GM19025 (cell line): ENCODE measurements at regions not wholly inside any gene's neighbourhood (a gene's known extent, or its start where the extent isn't known, plus 50 kb on each side); places are given as distances from the start of the nearest gene placed in this dataset.
"Not testable (repeated sequence)": the region's sequence is repeated elsewhere in the genome, so short reads cannot be mapped to it uniquely, and the experiment has no call there.

ENCODE experiments used
- ATAC-seq: cut with Tn5 transposase; IDR thresholded peaks from one replicate; pipeline ENCODE4 v1.9.1; 2021; ENCODE audit warnings: mild to moderate bottlenecking, low read depth, moderate library complexity; ENCODE audit not compliant: unreplicated experiment

DNA sequence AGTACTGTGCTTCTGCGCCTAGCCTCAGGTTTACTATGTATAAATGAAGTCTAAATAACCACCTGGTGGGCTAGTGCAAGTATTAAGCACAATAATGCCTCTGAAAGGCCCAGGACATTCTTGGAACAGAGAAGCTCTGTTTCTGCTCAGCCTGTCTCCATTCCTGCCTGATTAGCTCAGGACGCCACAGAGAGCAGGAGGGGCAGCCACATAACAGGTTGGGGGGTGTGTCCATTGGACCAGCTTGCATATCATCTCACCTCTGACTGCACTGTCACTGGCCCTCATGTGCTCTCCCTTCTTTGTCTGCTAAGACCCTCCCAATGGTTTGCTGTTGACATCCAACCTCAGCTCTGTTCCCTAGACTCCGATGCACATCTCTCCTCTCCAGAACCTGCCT lies 52.8 kb upstream of the IKZF1 start:
- no peak for ATAC-seq

GRCh38 chr7:50246551-50246950 lies 58.0 kb upstream of the IKZF1 start:
- no peak for ATAC-seq

DNA sequence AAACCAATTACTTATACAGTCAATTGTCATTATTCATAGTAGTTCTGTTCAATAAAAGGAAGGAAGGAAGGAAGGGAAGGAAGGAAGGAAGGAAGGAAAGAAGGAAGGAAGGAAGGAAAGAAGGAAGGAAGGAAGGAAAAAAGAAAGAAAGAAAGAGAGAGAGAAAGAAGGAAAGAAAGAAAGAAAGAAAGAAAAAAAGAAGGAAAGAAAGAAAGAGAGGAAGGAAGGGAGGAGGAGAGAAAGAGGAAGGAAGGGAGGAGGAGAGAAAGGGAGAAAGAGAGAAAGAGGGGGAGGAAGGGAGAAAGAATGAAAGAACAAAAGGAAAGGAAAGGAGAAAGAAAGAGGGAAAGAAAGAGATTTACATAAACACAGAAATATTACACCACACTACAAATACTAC lies 62.4 kb upstream of the IKZF1 start:
- not testable (repeated sequence) for ATAC-seq

DNA sequence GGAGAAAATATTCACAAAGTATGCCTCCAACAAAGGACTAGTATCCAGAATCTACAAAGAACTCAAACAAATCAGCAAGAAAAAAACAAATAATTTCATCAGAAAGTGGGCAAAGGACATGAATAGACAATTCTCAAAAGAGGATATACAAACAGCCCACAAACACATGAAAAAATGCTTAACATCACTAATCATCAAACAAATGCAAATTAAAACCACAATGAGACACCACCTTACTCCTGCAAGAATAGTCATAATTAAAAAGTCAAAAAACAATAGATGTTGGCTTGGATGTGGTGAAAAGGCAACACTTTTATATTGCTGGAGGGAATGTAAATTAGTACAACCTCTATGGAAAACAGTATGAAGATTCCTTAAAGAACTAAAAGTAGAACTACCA lies 63.8 kb upstream of the IKZF1 start:
- ATAC-seq: not testable (repeated sequence)

DNA sequence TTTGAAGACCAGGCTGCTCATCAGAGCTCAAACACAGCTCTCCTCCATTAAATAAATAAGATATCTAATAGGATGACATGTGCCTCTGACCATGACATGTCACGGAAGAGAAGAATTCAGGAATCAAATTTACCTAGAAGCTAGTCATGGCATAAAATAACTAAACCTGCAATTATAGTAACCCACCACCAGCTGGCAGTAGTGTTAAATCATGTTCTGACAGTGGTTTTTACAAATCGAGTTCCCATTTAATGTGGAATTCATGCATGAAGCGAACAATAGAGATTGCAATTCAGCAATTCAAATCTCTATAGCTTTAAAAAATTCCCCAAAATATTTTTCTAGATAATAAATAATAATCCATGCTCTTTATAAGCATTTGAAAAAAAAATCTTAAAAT lies 74.6 kb upstream of the IKZF1 start:
- no peak for ATAC-seq

DNA sequence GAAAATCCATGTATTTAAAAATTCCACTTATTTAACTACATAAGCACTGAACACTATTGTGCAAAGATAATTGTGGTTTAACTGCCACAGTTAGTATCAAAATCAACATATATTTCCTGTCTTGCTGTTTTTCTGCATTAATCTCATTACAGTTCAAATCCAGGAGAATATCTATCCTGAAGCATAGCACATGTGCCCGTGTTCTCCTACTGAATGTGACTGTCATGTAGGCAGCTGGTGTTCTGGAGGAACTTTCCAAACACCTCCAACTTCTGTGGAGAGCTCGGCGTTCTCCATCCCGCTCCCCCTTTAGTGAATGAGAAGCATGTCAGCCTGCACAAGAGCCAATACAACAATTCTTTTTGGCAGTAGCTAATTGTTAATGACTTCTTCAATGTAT lies 76.4 kb upstream of the IKZF1 start:
- no peak for ATAC-seq

- ATAC-seq: no peak
Measured at GRCh38 chr7:50227726-50228125, 76.8 kb upstream of the IKZF1 start.

DNA sequence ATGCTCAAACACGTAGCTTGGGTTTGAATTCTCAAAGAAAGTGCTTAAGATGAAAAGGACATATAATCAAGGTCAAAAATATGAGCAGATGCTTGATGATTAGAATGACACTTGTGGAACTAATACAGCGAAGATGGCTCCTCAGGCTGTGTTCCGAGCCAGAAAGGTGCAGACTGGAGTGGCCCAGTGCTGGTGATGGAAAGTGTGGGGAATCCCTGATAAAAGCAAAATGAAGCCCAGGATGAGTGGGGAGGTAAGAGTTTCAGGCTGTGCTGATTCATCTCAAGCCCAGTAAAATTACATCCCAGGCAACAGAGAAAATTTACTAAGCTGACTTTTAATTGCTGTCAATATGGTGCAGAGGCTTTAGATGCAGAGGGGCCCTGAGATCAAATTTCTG lies 77.8 kb upstream of the IKZF1 start:
- ATAC-seq: no peak

GRCh38 chr7:50226145-50226544 lies 78.4 kb upstream of the IKZF1 start:
- ATAC-seq: no peak

DNA sequence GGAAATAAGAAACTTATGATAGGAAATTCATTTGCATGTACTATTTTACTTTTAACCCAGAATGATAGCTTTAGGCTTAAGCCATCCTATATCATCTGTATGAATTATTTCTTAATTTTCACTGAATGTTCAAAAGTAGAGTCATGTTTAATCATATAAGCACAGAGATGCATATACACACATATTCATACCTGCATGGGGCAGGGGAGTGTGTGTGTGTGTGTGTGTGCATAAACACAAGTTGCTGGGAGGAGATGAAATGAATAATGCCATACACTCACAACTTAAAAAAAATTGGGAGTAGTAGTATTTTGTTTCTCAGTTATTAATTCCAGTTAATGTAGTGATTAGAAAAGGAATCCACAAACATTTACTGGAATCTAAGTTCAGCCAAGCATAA lies 83.1 kb upstream of the IKZF1 start:
- ATAC-seq: no peak

GRCh38 chr7:50221028-50221427 lies 83.5 kb upstream of the IKZF1 start:
- no peak for ATAC-seq

DNA sequence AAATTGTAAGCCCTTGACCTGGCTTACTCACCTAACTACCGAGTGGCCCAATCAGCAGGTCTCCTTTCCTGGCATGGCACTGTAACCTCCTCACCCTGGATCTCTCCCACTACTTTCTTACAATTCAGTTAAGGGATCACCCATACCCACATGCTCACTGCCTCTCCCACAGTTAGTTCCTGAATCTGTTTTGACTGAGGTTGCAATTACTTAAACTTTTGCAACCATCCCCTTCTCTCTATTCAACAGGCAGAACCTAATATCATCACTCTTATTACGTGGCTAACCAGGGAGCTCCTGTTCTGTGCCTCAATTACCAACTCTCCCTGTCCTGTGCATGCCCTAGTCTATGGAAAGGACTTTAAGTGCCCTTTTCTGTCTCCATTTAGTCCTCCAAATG lies 84.2 kb upstream of the IKZF1 start:
- ATAC-seq: no peak

GRCh38 chr7:50217821-50218281 lies 86.7 kb upstream of the IKZF1 start:
- ATAC-seq: no peak

GRCh38 chr7:50217401-50217800 lies 87.1 kb upstream of the IKZF1 start:
- no peak for ATAC-seq

- no peak for ATAC-seq
Measured at GRCh38 chr7:50216626-50217025, 87.9 kb upstream of the IKZF1 start.

DNA sequence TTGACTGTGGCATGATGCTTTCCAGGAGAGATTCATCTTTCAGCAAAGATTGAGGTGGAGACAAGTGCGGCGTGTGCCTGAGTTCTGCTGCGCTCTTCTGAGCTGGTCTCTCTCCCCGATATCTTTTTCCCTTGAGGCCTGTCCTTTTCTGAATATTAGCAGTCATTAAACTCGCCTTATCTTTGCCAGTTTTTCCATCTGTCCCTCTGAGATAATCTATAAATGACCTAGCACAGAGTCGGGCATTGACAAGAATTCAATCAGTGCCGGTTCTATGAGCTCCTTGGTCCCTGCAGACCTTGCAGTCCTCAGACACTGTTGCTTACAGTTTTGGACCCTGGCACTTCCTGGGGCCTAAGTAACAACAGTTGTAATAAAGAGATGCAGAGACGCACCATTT lies 89.7 kb upstream of the IKZF1 start:
- ATAC-seq: no peak

GRCh38 chr7:50214126-50214670 lies 90.3 kb upstream of the IKZF1 start:
- ATAC-seq: no peak

DNA sequence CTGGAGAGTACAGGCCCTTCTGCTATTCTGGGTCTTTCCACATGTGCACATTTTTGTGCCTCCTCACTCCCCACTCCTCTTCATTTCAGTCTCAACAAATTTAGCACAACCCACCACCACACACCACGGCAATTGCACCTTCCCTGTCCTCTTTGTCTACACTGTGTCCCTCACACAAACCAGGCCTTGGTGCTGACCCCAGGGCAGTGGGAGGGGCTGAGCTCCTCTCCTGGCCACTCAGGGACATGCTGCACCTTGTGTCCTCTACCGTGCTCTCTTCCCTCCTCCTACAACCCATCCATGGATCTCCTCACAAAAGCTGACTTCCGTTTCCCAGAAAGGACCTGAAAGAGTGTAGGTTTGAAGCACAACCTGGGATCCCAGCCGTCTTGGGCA lies 90.9 kb upstream of the IKZF1 start:
- no peak for ATAC-seq

DNA sequence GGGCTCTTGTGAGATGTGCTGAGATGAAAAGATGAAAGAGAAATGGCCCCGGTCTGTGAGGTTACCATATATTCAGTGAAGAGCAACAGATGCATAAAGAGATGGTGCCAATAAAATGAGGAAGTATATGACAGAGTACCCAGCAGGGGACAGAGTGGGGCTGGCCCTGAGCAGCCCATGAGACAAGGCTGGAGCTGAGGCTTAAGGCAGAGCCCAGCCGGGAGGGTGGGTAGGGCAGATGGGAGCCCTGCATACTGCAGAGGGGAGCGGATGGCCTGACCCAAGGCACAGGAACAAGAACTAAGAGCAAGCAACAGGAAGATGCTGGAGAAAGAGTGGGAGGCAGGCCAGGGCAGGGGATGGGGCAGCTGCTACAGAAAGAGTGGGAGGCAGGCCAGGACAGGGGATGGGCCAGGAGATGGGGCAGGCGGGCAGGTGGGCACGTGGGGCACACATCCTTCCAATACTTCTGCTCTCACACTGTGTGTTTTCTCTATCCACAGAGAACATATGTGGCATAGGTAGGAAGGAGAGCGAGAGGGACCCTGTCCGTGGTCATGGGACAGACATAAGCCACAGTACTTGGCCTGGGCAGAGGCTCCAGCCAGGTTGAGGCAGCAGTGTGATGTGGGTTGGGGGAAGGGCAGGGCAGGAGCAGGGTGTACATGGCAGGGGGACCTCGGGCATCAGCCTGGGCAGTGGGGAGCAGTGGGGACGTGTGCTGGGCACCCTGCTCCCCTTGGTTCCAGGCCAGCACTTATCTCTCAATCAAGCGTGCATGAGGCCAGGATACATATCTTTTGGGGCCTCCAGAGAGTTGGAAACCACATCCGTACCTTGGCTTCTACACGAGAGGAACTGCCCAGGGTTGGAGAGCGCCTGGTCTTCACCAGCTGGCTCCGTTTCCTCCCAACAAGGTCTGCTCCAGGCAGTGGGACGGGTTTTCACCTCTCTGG lies 91.6 kb upstream of the IKZF1 start:
- ATAC-seq: no peak

GRCh38 chr7:50212016-50212325 lies 92.5 kb upstream of the IKZF1 start:
- ATAC-seq: no peak

DNA sequence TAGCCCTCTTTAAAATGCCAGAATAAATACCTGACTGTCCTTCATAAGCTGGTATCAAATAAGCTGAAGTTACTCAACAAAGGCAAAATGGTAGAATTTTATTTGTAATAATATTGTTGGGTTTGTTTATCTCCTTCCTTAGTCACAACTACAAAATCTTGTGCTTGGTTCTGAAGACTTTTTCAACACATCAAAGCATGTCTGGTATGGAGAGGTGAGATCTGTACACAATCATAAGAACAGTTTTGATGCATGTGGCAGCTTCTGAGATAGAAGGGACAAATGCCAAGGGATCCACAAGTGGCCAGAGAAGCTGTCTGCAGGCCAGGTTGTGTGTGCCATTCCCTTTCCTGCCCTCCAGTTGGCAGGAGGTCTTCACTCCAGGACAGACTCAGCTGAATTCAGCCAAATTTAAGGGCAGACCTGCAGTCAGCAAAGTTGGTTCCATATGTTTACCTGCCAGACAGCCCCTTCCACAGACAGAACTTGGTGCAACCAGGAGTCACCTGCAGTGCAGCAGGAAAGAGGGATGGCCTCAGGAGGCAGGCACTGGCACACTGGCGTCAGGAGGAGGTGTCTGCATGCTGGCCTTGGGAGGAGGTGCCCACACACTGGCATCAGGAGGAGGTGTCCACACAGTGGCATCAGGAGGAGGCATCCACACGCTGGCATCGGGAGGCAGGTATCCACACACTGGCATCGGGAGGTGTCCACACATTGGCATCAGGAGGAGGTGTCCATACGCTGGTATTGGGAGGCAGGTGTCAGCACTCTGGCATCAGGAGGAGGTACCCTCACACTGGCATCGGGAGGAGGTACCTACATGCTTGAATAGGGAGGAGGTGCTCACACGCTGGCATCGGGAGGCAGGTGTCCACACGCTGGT lies 93.1 kb upstream of the IKZF1 start:
- no peak for ATAC-seq
